ENCODE measurements at regions not wholly inside any gene's neighbourhood (a gene's known extent, or its start where the extent isn't known, plus 50 kb on each side); places are given as distances from the start of the nearest gene placed in this dataset.

- Histone ChIP-seq H3K36me3 (ENCODE audit: insufficient read depth, low read length, poor library complexity, severe bottlenecking) (no peaks in the 10 kb centered on the region), H3K4me3 (ENCODE audit: low read depth, low read length, poor library complexity, severe bottlenecking) (no peak overlapping the region), H3K4me1 (ENCODE audit: insufficient read depth, low read length, poor library complexity, severe bottlenecking) (peaks cover 19% of the 10 kb centered on the region), H3K27ac (ENCODE audit: low read depth, low read length, poor library complexity, severe bottlenecking) (no peak overlapping the region), H3K27me3 (replicated peaks; ENCODE audit: insufficient read depth, low read depth, low read length, poor library complexity) (no peaks in the 10 kb centered on the region), H3K9me3 (ENCODE audit: low read depth, low read length, poor library complexity, severe bottlenecking) (no peaks in the 10 kb centered on the region)
- BruUV-seq (replicated peaks) = no TSS peak
- intact Hi-C loops (cut with micrococcal nuclease; ENCODE audit: unreplicated experiment) = no loop called here
- DNase-seq (ENCODE audit: low spot score) = peak; percentile 70
- ChIA-PET CTCF (no interaction called here), POLR2A (ENCODE audit: low non-redundant PET) (no interaction called here)
- no peak for TF ChIP-seq EZH2 (IDR thresholded peaks at IDR 0.05; ENCODE audit: borderline replicate concordance, low read depth, low read length, poor library complexity, severe bottlenecking)
- TF ChIP-seq CTCF (conservative IDR thresholded peaks at IDR 0.05; ENCODE audit: low read depth, low read length) = no peak
These were observed 83.6 kb downstream of the ENC1 start for GRCh38 chr5:74556631-74557595.

GRCh38 chr5:74556006-74556405 lies 84.5 kb downstream of the ENC1 start:
- Histone ChIP-seq H3K4me1 (ENCODE audit: insufficient read depth, low read length, poor library complexity, severe bottlenecking) (peaks cover 19% of the 10 kb centered on the region), H3K36me3 (ENCODE audit: insufficient read depth, low read length, poor library complexity, severe bottlenecking) (no peaks in the 10 kb centered on the region), H3K27ac (ENCODE audit: low read depth, low read length, poor library complexity, severe bottlenecking) (no peak overlapping the region), H3K4me3 (ENCODE audit: low read depth, low read length, poor library complexity, severe bottlenecking) (no peak overlapping the region), H3K9me3 (ENCODE audit: low read depth, low read length, poor library complexity, severe bottlenecking) (no peaks in the 10 kb centered on the region), H3K27me3 (replicated peaks; ENCODE audit: insufficient read depth, low read depth, low read length, poor library complexity) (no peaks in the 10 kb centered on the region)
- ChIA-PET CTCF (no interaction called here), POLR2A (ENCODE audit: low non-redundant PET) (no interaction called here)
- intact Hi-C loops (cut with micrococcal nuclease; ENCODE audit: unreplicated experiment) = no loop called here
- BruUV-seq (replicated peaks) = no TSS peak
- TF ChIP-seq EZH2 (IDR thresholded peaks at IDR 0.05; ENCODE audit: borderline replicate concordance, low read depth, low read length, poor library complexity, severe bottlenecking) = no peak
- no peak for TF ChIP-seq CTCF (conservative IDR thresholded peaks at IDR 0.05; ENCODE audit: low read depth, low read length)
- peak; percentile 78 for DNase-seq (ENCODE audit: low spot score)

- POLR2A ChIA-PET (ENCODE audit: low non-redundant PET) = no interaction called here
- DNase-seq (ENCODE audit: low spot score) = no peak
- TF ChIP-seq CTCF (conservative IDR thresholded peaks at IDR 0.05; ENCODE audit: low read depth, low read length) (no peak), EZH2 (IDR thresholded peaks at IDR 0.05; ENCODE audit: borderline replicate concordance, low read depth, low read length, poor library complexity, severe bottlenecking) (no peak)
- Histone ChIP-seq H3K27me3 (replicated peaks; ENCODE audit: insufficient read depth, low read depth, low read length, poor library complexity) (no peaks in the 10 kb centered on the region), H3K27ac (ENCODE audit: low read depth, low read length, poor library complexity, severe bottlenecking) (no peak overlapping the region), H3K9me3 (ENCODE audit: low read depth, low read length, poor library complexity, severe bottlenecking) (no peaks in the 10 kb centered on the region), H3K4me1 (ENCODE audit: insufficient read depth, low read length, poor library complexity, severe bottlenecking) (peaks cover 9% of the 10 kb centered on the region), H3K36me3 (ENCODE audit: insufficient read depth, low read length, poor library complexity, severe bottlenecking) (no peaks in the 10 kb centered on the region), H3K4me3 (ENCODE audit: low read depth, low read length, poor library complexity, severe bottlenecking) (no peak overlapping the region)
- no TSS peak for BruUV-seq (replicated peaks)
- CTCF ChIA-PET = no interaction called here
- intact Hi-C loops (cut with micrococcal nuclease; ENCODE audit: unreplicated experiment) = no loop called here
These were observed 88.4 kb downstream of the ENC1 start for GRCh38 chr5:74552101-74552500.
